Breast epithelium (tissue), 4 donors: ENCODE measurements at regions not wholly inside any gene's neighbourhood (a gene's known extent, or its start where the extent isn't known, plus 50 kb on each side); places are given as distances from the start of the nearest gene placed in this dataset.

Experiments used
- DNase-seq, 2 donors: peaks; one replicate each; pipeline ENCODE4 v3.0.0-alpha.2; 2019; ENCODE audit warnings: low spot score in 2 of 2
- H3K27ac ChIP-seq, 2 donors: fragments of 200-600 bp; sonication (generic) in 1 of 2; one replicate each; pipeline ENCODE4 v1.5.1; 2016 to 2019; ENCODE audit warnings: mild to moderate bottlenecking in 1 of 2
- H3K27me3 ChIP-seq, 2 donors: fragments of 200-600 bp; sonication (generic) in 1 of 2; one replicate each; pipeline versions ENCODE4 v1.5.1 to v1.6.0; 2017 to 2019; ENCODE audit warnings: control low read depth in 1 of 2, mild to moderate bottlenecking in 1 of 2
- H3K36me3 ChIP-seq: fragments of 200-600 bp; one replicate; pipeline ENCODE4 v1.5.1; 2019
- H3K4me1 ChIP-seq, 2 donors: fragments of 200-600 bp; sonication (generic); one replicate each; pipeline ENCODE4 v1.5.1; 2016 to 2019; ENCODE audit warnings: control low read depth in 1 of 2
- H3K4me3 ChIP-seq, 3 donors: fragments of 200-600 bp; sonication (generic); 1 replicate in 2 of 3; 2 replicates in 1 of 3; pipeline ENCODE4 v1.5.1; 2016 to 2019; ENCODE audit warnings: mild to moderate bottlenecking in 3 of 3, moderate library complexity in 2 of 3
- H3K9me3 ChIP-seq, 2 donors: fragments of 200-600 bp; sonication (generic) in 1 of 2; one replicate each; pipeline ENCODE4 v1.5.1; 2016 to 2019; ENCODE audit warnings: control low read depth in 1 of 2
- CTCF ChIP-seq, 3 donors: fragments of 450-650 bp; IDR thresholded peaks; one replicate each; pipeline ENCODE4 v1.5.1; 2016 to 2017; ENCODE audit warnings: antibody characterized with exemption in 3 of 3, mild to moderate bottlenecking in 3 of 3, moderate library complexity in 3 of 3
- POLR2A ChIP-seq: fragments of 450-650 bp; IDR thresholded peaks from one replicate; pipeline ENCODE4 v1.6.1; 2016; ENCODE audit warnings: antibody characterized with exemption, mild to moderate bottlenecking, moderate library complexity
- POLR2AphosphoS5 ChIP-seq, 3 donors: sonication (generic); formaldehyde crosslinking; IDR thresholded peaks; one replicate each; pipeline ENCODE4 v1.6.1; 2017; ENCODE audit warnings: antibody characterized with exemption in 3 of 3
- intact Hi-C: fragments of 100-400 bp; cut with DNase I; formaldehyde crosslinking; loops from one replicate; pipeline ENCODE4 v1.15.1; 2023; ENCODE audit warnings: low total_unique reads

GRCh38 chr6:115832186-115832585 is 228.5 kb downstream of the FRK start:
- no peak for DNase-seq
- Histone ChIP-seq H3K9me3 (no peaks in the 10 kb centered on the region), H3K4me3 (no peak overlapping the region), H3K36me3 (no peaks in the 10 kb centered on the region), H3K27ac (no peak overlapping the region), H3K27me3 (no peaks in the 10 kb centered on the region), H3K4me1 (no peaks in the 10 kb centered on the region)
- no peak for TF ChIP-seq POLR2AphosphoS5 (IDR thresholded peaks at IDR 0.05)
- no peak for TF ChIP-seq CTCF (IDR thresholded peaks at IDR 0.05)
- no peak for TF ChIP-seq POLR2A
- intact Hi-C loops: no loop called here

- intact Hi-C loops: no loop called here
- H3K4me3 ChIP-seq: no peak overlapping the region
- no peak overlapping the region for H3K27ac ChIP-seq
- H3K9me3 ChIP-seq: no peaks in the 10 kb centered on the region
- no peaks in the 10 kb centered on the region for H3K4me1 ChIP-seq
- no peaks in the 10 kb centered on the region for H3K27me3 ChIP-seq
- TF ChIP-seq POLR2AphosphoS5 (IDR thresholded peaks at IDR 0.05) (no peak), CTCF (IDR thresholded peaks at IDR 0.05) (no peak), POLR2A (no peak)
- no peak for DNase-seq
- no peaks in the 10 kb centered on the region for H3K36me3 ChIP-seq
Measured at GRCh38 chr6:115830895-115831294, 229.8 kb downstream of the FRK start.

GRCh38 chr6:115821798-115822197 is 238.9 kb downstream of the FRK start:
- intact Hi-C loops: no loop called here
- H3K9me3 ChIP-seq: no peaks in the 10 kb centered on the region
- DNase-seq: no peak
- TF ChIP-seq POLR2A (no peak), CTCF (IDR thresholded peaks at IDR 0.05) (no peak), POLR2AphosphoS5 (IDR thresholded peaks at IDR 0.05) (no peak)
- no peak overlapping the region for H3K4me3 ChIP-seq
- no peaks in the 10 kb centered on the region for H3K36me3 ChIP-seq
- no peak overlapping the region for H3K27ac ChIP-seq
- no peaks in the 10 kb centered on the region for H3K27me3 ChIP-seq
- no peaks in the 10 kb centered on the region for H3K4me1 ChIP-seq

GRCh38 chr6:115819506-115819905 is 241.2 kb downstream of the FRK start:
- Histone ChIP-seq H3K9me3 (no peaks in the 10 kb centered on the region), H3K4me1 (no peaks in the 10 kb centered on the region), H3K4me3 (no peak overlapping the region), H3K27me3 (no peaks in the 10 kb centered on the region), H3K27ac (no peak overlapping the region), H3K36me3 (no peaks in the 10 kb centered on the region)
- DNase-seq: no peak
- TF ChIP-seq POLR2A: no peak
- no peak for TF ChIP-seq CTCF (IDR thresholded peaks at IDR 0.05)
- no peak for TF ChIP-seq POLR2AphosphoS5 (IDR thresholded peaks at IDR 0.05)
- intact Hi-C loops: no loop called here

- DNase-seq: no peak
- TF ChIP-seq POLR2A (no peak), CTCF (IDR thresholded peaks at IDR 0.05) (no peak), POLR2AphosphoS5 (IDR thresholded peaks at IDR 0.05) (no peak)
- Histone ChIP-seq H3K27ac (no peak overlapping the region), H3K9me3 (no peaks in the 10 kb centered on the region), H3K27me3 (no peaks in the 10 kb centered on the region), H3K4me3 (no peak overlapping the region), H3K36me3 (no peaks in the 10 kb centered on the region), H3K4me1 (no peaks in the 10 kb centered on the region)
- intact Hi-C loops: no loop called here
Measured at GRCh38 chr6:115817161-115817560, 243.5 kb downstream of the FRK start.
